Cardiac fibroblast (primary cell): ENCODE measurements at regions not wholly inside any gene's neighbourhood (a gene's known extent, or its start where the extent isn't known, plus 50 kb on each side); places are given as distances from the start of the nearest gene placed in this dataset.
A peak's percentile ranks its signal among the peaks of the same experiment; 100 is the strongest.

Experiments
- DNase-seq, 2 donors: peaks; one replicate each; pipeline versions ENCODE4 v3.0.0 to v3.0.0-alpha.2; 2010; ENCODE audit warnings: low read depth in 2 of 2
- H3K4me3 ChIP-seq, 2 donors: replicated peaks in 1 of 2; 1 replicate in 1 of 2; 2 replicates in 1 of 2; pipeline ENCODE4 v1.5.1; 2011; ENCODE audit warnings: low read depth in 2 of 2, low read length in 2 of 2, mild to moderate bottlenecking in 2 of 2, moderate library complexity in 1 of 2
- TF ChIP-seq, protein P1 (sequence below): IDR thresholded peaks from one replicate; pipeline ENCODE4 v1.5.1; 2011; ENCODE audit warnings: low read depth, mild to moderate bottlenecking, low read length, inconsistent platforms

GRCh38 chr1:164423136-164423535, 135.8 kb upstream of the PBX1 start:
- DNase-seq = peak in 1 of 2 donors; percentile 6
- no peak overlapping the region for H3K4me3 ChIP-seq
- TF ChIP-seq, protein P1, sequence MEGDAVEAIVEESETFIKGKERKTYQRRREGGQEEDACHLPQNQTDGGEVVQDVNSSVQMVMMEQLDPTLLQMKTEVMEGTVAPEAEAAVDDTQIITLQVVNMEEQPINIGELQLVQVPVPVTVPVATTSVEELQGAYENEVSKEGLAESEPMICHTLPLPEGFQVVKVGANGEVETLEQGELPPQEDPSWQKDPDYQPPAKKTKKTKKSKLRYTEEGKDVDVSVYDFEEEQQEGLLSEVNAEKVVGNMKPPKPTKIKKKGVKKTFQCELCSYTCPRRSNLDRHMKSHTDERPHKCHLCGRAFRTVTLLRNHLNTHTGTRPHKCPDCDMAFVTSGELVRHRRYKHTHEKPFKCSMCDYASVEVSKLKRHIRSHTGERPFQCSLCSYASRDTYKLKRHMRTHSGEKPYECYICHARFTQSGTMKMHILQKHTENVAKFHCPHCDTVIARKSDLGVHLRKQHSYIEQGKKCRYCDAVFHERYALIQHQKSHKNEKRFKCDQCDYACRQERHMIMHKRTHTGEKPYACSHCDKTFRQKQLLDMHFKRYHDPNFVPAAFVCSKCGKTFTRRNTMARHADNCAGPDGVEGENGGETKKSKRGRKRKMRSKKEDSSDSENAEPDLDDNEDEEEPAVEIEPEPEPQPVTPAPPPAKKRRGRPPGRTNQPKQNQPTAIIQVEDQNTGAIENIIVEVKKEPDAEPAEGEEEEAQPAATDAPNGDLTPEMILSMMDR = no peak

DNA sequence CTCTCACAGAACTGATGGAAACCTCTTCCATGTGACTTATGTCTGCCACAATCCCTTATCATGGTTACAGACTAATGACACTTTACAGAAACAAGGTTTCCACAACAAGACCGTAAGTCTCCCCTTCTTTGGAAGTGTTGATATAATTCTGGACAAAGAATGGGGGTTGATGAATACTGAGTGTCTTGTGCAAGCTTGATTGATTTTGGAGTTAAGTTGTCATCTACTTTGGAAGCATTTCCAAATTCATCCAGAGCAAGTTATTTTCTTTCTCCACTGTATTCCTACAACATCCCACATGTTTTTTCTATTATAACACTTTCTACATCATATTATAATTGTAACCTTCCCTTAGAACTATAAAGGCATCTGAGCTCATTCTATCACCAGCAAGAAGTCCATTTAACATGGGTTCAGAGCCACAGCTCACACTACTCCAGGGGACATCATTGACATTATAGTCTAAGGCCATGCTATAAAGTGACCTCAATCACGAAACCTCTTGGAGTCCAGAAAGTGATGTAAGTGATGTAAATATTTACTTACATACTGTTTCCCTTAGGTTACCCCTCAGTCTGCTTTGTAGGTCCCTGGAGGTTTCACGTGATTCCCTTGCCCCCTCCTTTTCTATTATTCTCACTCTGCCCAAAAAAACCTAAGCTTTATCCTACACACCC, 125.7 kb upstream of the PBX1 start:
- DNase-seq = no peak
- TF ChIP-seq, protein P1 = no peak
- H3K4me3 ChIP-seq = no peak overlapping the region

- H3K4me3 ChIP-seq = no peak overlapping the region
- DNase-seq = no peak
- TF ChIP-seq, protein P1 = no peak
Measured at GRCh38 chr1:164433818-164434170, 125.2 kb upstream of the PBX1 start.

DNA sequence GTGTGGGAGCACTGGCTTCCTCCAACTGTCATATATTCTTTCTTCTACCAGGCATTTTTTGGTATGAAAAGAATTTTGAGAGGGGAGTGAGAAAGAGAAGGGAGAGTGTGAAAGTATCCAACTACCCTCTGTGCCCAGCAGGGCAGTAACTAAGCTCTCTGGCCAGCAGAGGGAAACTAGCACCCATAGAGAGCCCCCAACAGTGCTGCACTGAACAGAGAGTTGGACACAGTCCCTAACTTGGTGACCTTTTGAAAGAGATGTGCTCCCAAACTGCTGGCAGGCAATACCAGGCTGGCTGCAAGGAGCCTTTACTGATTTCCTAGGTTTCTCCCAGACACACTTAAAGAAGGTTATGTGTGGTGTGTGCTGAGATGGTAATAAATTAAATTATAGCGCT, 118.8 kb upstream of the PBX1 start:
- no peak overlapping the region for H3K4me3 ChIP-seq
- peak; percentile 12 to 78 for DNase-seq
- TF ChIP-seq, protein P1 = peak; percentile 39

DNA sequence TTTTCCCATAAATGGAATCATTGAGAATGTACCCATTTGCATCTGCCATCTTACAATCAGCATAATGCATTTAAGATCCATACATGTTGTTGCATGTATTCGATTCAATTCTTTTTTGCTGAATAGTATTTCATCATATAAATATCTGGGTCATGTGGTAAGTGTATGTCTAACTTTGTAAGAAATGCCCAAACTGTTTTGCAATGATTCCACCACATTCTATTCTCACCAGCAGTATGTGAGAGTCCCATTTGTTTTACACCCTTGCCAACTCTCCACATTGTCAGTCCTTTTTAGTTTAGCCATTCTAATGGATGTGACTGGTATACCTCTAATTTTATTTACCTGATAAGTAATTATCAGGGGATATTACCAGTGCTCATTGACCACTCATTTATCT, 115.8 kb upstream of the PBX1 start:
- peak; percentile 21 to 43 for DNase-seq
- no peak overlapping the region for H3K4me3 ChIP-seq
- TF ChIP-seq, protein P1 = no peak

GRCh38 chr1:164443836-164444235, 115.1 kb upstream of the PBX1 start:
- DNase-seq = peak; percentile 14 to 59
- TF ChIP-seq, protein P1 = no peak
- no peak overlapping the region for H3K4me3 ChIP-seq

DNA sequence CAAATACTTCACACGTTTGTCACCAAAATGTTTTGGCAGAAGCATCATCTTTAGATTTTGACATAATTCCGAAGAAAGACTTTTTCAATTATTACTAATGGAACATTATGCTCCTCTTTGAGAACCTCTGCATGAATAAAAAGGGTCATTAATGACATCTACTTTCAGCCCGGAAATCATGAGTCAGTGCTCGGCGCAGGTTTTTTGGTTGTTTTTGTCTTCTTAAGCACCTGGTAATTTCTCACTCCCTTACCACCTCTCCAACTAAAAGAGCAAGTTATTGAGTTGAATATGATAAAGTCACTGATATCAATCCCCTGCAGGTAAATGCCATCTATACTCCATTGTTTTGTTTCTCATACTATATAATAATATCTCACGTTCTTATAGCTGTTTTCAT, 113.0 kb upstream of the PBX1 start:
- no peak overlapping the region for H3K4me3 ChIP-seq
- TF ChIP-seq, protein P1 = no peak
- no peak for DNase-seq
